GM23248 (cell line): ENCODE measurements at regions not wholly inside any gene's neighbourhood (a gene's known extent, or its start where the extent isn't known, plus 50 kb on each side); places are given as distances from the start of the nearest gene placed in this dataset.

Source experiments
- DNase-seq: peaks from one replicate; pipeline ENCODE4 v3.0.0-alpha.2; 2015
- H2AFZ ChIP-seq: fragments of 200-600 bp; sonication (generic); 2 replicates; pipeline ENCODE4 v1.6.1; 2016; ENCODE audit warnings: antibody characterized with exemption
- H3F3A ChIP-seq: fragments of 200-600 bp; sonication (generic); 2 replicates; pipeline ENCODE4 v1.6.1; 2016; ENCODE audit warnings: mild to moderate bottlenecking, antibody characterized with exemption, mixed run types; ENCODE audit not compliant: insufficient read depth
- H3K27ac ChIP-seq: fragments of 200-600 bp; sonication (generic); 2 replicates; pipeline ENCODE4 v1.5.1; 2016; ENCODE audit warnings: mild to moderate bottlenecking
- H3K27me3 ChIP-seq: fragments of 200-600 bp; sonication (generic); replicated peaks from 2 replicates; pipeline ENCODE4 v1.6.1; 2016; ENCODE audit warnings: mild to moderate bottlenecking; ENCODE audit not compliant: insufficient read depth
- H3K36me3 ChIP-seq: fragments of 200-600 bp; sonication (generic); 2 replicates; pipeline ENCODE4 v1.6.1; 2016; ENCODE audit warnings: low read depth, mild to moderate bottlenecking
- H3K4me1 ChIP-seq: fragments of 200-600 bp; sonication (generic); 2 replicates; pipeline ENCODE4 v1.6.1; 2016; ENCODE audit warnings: mild to moderate bottlenecking; ENCODE audit not compliant: insufficient read depth
- H3K4me2 ChIP-seq: fragments of 200-600 bp; sonication (generic); one replicate; pipeline ENCODE4 v1.6.1; 2016; ENCODE audit warnings: mild to moderate bottlenecking; ENCODE audit not compliant: unreplicated experiment
- H3K4me3 ChIP-seq: fragments of 200-600 bp; sonication (generic); 2 replicates; pipeline ENCODE4 v1.5.1; 2016; ENCODE audit warnings: mild to moderate bottlenecking
- H3K79me2 ChIP-seq: fragments of 200-600 bp; sonication (generic); 2 replicates; pipeline ENCODE4 v1.6.1; 2016; ENCODE audit warnings: mild to moderate bottlenecking; ENCODE audit not compliant: insufficient read depth
- H3K9ac ChIP-seq: fragments of 200-600 bp; sonication (generic); 2 replicates; pipeline ENCODE4 v1.6.1; 2016; ENCODE audit warnings: mild to moderate bottlenecking
- H3K9me2 ChIP-seq: fragments of 200-600 bp; sonication (generic); 2 replicates; pipeline ENCODE4 v1.6.1; 2016; ENCODE audit warnings: mixed run types, mild to moderate bottlenecking, moderate library complexity; ENCODE audit not compliant: insufficient read depth
- H3K9me3 ChIP-seq: fragments of 200-600 bp; sonication (generic); one replicate; pipeline ENCODE4 v1.6.1; 2017; ENCODE audit warnings: low read depth
- H4K20me1 ChIP-seq: fragments of 200-600 bp; sonication (generic); 2 replicates; pipeline ENCODE4 v1.6.0; 2016; ENCODE audit not compliant: insufficient read depth
- EZH2 ChIP-seq: fragments of 200-600 bp; sonication (generic); IDR thresholded peaks from 2 replicates; pipeline ENCODE4 v1.6.1; 2018; ENCODE audit warnings: antibody characterized with exemption, mild to moderate bottlenecking; ENCODE audit not compliant: insufficient read depth, poor library complexity, severe bottlenecking
- EZH2phosphoT487 ChIP-seq: fragments of 200-600 bp; sonication (generic); IDR thresholded peaks from 2 replicates; pipeline ENCODE4 v1.6.1; 2018; ENCODE audit warnings: antibody characterized with exemption, moderate library complexity, mild to moderate bottlenecking, low read depth; ENCODE audit not compliant: insufficient read depth
- WGBS, 2 experiments: methylation state at CpG; one replicate each; pipeline ENCODE4 v1.1.6; 2015 to 2017; ENCODE audit warnings: low lambda C conversion rate in 2 of 2, low coverage in 1 of 2; ENCODE audit errors: missing lambda C conversion rate in 2 of 2; 5-methylcytosine and 5-hydroxymethylcytosine counted together
- in situ Hi-C: fragments of 300-500 bp; cut with MboI; formaldehyde crosslinking; loops from 2 replicates; pipeline ENCODE4 v1.15.0; 2020

GRCh38 chr2:54402350-54402749, 53.8 kb upstream of the SPTBN1 start:
- Histone ChIP-seq H4K20me1 (no peaks in the 10 kb centered on the region), H3F3A (no peaks in the 10 kb centered on the region; the same call in 1 of the 2 replicates), H3K9me2 (no peaks in the 10 kb centered on the region), H3K27me3 (no peaks in the 10 kb centered on the region), H3K79me2 (no peaks in the 10 kb centered on the region), H3K9ac (no peak overlapping the region), H3K4me2 (no peak overlapping the region), H3K27ac (no peak overlapping the region), H3K4me3 (no peak overlapping the region), H3K9me3 (no peaks in the 10 kb centered on the region), H2AFZ (peak overlapping the region; percentile 22; the same call in 1 of the 2 replicates), H3K4me1 (no peaks in the 10 kb centered on the region; the same call in 1 of the 2 replicates), H3K36me3 (no peaks in the 10 kb centered on the region)
- 65 to 67% methylated on average over 5 of the region's 5 CpGs for WGBS, 2 experiments
- DNase-seq = peak; percentile 23
- in situ Hi-C loops = no loop called here
- TF ChIP-seq EZH2 (no peak), EZH2phosphoT487 (no peak)

GRCh38 chr2:54403512-54404238, 52.5 kb upstream of the SPTBN1 start:
- no peaks in the 10 kb centered on the region for H4K20me1 ChIP-seq
- TF ChIP-seq EZH2phosphoT487 = no peak
- no peak for TF ChIP-seq EZH2
- WGBS, 2 experiments = 92 to 96% methylated on average over 5 of the region's 5 CpGs
- no peak for DNase-seq
- H3K4me1 ChIP-seq = no peaks in the 10 kb centered on the region; the same call in 1 of the 2 replicates
- H3K9me3 ChIP-seq = no peaks in the 10 kb centered on the region
- 0 out of 2 replicates have a peak overlapping the region, but pooled peaks have one; percentile 22 for H2AFZ ChIP-seq
- no peak overlapping the region for H3K9ac ChIP-seq
- no peaks in the 10 kb centered on the region; the same call in 1 of the 2 replicates for H3F3A ChIP-seq
- no peak overlapping the region for H3K4me2 ChIP-seq
- H3K27me3 ChIP-seq = no peaks in the 10 kb centered on the region
- no peaks in the 10 kb centered on the region for H3K79me2 ChIP-seq
- in situ Hi-C loops = no loop called here
- H3K9me2 ChIP-seq = no peaks in the 10 kb centered on the region
- no peak overlapping the region for H3K27ac ChIP-seq
- no peak overlapping the region for H3K4me3 ChIP-seq
- no peaks in the 10 kb centered on the region for H3K36me3 ChIP-seq

DNA sequence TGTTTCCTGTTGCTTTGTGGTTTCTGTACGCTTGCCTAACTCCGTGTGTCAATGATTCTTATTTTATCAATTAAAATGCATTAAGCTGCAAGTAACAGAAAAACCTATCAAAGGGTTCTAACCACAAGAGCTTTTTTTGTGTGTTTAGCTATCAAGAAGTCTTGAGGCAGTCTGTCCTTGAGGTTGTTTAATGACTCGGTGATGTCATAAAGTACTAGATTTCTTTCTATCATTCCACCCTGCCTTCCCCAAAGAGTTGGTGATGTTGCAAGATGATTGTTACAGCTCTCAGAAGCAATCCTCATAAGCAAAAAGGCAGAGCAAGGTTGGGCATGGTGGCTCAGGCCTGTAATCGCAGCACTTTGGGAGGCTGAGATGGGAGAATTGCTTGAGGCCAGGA, 51.9 kb upstream of the SPTBN1 start:
- TF ChIP-seq EZH2 = no peak
- no peak for TF ChIP-seq EZH2phosphoT487
- in situ Hi-C loops = no loop called here
- no peak for DNase-seq
- Histone ChIP-seq H3K4me1 (no peaks in the 10 kb centered on the region; the same call in 1 of the 2 replicates), H3K4me2 (no peak overlapping the region), H3K9ac (no peak overlapping the region), H3K36me3 (no peaks in the 10 kb centered on the region), H3K9me2 (no peaks in the 10 kb centered on the region), H4K20me1 (no peaks in the 10 kb centered on the region), H3F3A (no peaks in the 10 kb centered on the region; the same call in 1 of the 2 replicates), H3K4me3 (no peak overlapping the region), H3K79me2 (no peaks in the 10 kb centered on the region), H2AFZ (no peak overlapping the region), H3K27ac (no peak overlapping the region), H3K27me3 (no peaks in the 10 kb centered on the region), H3K9me3 (no peaks in the 10 kb centered on the region)
- 89 to 91% methylated on average over 4 of the region's 4 CpGs for WGBS, 2 experiments

- TF ChIP-seq EZH2 (no peak), EZH2phosphoT487 (no peak)
- Histone ChIP-seq H4K20me1 (no peaks in the 10 kb centered on the region), H3K27me3 (no peaks in the 10 kb centered on the region), H2AFZ (no peak overlapping the region), H3K36me3 (no peaks in the 10 kb centered on the region), H3F3A (no peaks in the 10 kb centered on the region; the same call in 1 of the 2 replicates), H3K9ac (no peak overlapping the region), H3K4me2 (no peak overlapping the region), H3K4me3 (no peak overlapping the region), H3K79me2 (no peaks in the 10 kb centered on the region), H3K27ac (no peak overlapping the region), H3K4me1 (no peaks in the 10 kb centered on the region; the same call in 1 of the 2 replicates), H3K9me3 (no peaks in the 10 kb centered on the region), H3K9me2 (no peaks in the 10 kb centered on the region)
- whole genome bisulfite sequencing, 2 experiments = 38 to 47% methylated on average over 4 of the region's 4 CpGs
- in situ Hi-C loops = no loop called here
- DNase-seq = no peak
Observed at GRCh38 chr2:54406031-54406430, 50.1 kb upstream of the SPTBN1 start.
